ENCODE measurements at regions not wholly inside any gene's neighbourhood (a gene's known extent, or its start where the extent isn't known, plus 50 kb on each side); places are given as distances from the start of the nearest gene placed in this dataset.

GRCh38 chr6:88494401-88495140 lies 328.4 kb upstream of the CNR1 start (continued):
- TF ChIP-seq CUX1 (IDR thresholded peaks at IDR 0.05; ENCODE audit: insufficient replicate concordance, low read depth, low read length) = no peak
- 0 out of 2 replicates have a peak, but pooled peaks have one; percentile 19 for TF ChIP-seq ZBED1 (IDR thresholded peaks at IDR 0.05; ENCODE audit: borderline replicate concordance)
- no peak for TF ChIP-seq NFYA (IDR thresholded peaks at IDR 0.05; ENCODE audit: borderline replicate concordance, low read depth, low read length)
- peak; percentile 87 to 90 for TF ChIP-seq IKZF2 (IDR thresholded peaks at IDR 0.05)

GRCh38 chr6:88493717-88494116 lies 327.6 kb upstream of the CNR1 start:
- ATAC-seq = peak; percentile 76
- Histone ChIP-seq H2AFZ (ENCODE audit: control insufficient read depth, low read depth, low read length) (no peak overlapping the region; the same call in none of the 2 replicates), H3K9ac (ENCODE audit: control insufficient read depth, insufficient read depth, low read length) (peak overlapping the region; percentile 60), H3K27me3 (replicated peaks in 1 of 2; ENCODE audit: control insufficient read depth in 2 of 2, insufficient read depth in 2 of 2, low read length in 1 of 2) (no peaks in the 10 kb centered on the region), H3K36me3 (ENCODE audit: control insufficient read depth in 2 of 2, insufficient read depth in 2 of 2, low read length in 1 of 2) (no peaks in the 10 kb centered on the region), H3K79me2 (ENCODE audit: control insufficient read depth, insufficient read depth, low read length) (no peaks in the 10 kb centered on the region), H4K20me1 (ENCODE audit: control insufficient read depth, insufficient read depth) (no peaks in the 10 kb centered on the region), H3K27ac (ENCODE audit: control insufficient read depth, insufficient read depth) (peak overlapping the region; percentile 91), H3K4me1 (ENCODE audit: control insufficient read depth, insufficient read depth, low read length) (peaks cover 16% of the 10 kb centered on the region), H3K4me3 (no peak overlapping the region), H3K4me2 (ENCODE audit: control insufficient read depth, insufficient read depth) (peak overlapping the region; percentile 49; the same call in 1 of the 2 replicates), H3K9me3 (replicated peaks; ENCODE audit: control insufficient read depth, insufficient read depth, low read length) (peaks cover 18% of the 10 kb centered on the region)
- intact Hi-C loops (cut with micrococcal nuclease; ENCODE audit: unreplicated experiment) (loop anchor here (1.0 to 10.0 kb wide), 10 partner anchors 51 to 789 kb away; partner anchors contain the start of gene AKIRIN2), in situ Hi-C loops (cut with MboI) (no loop called here)
- WGBS (ENCODE audit: insufficient coverage, insufficient replicate concordance, low lambda C conversion rate, missing lambda C conversion rate) = 10% methylated on average over 2 of the region's 2 CpGs
- SMC1A ChIA-PET (ENCODE audit: uncharacterized antibody, unreplicated experiment) = interaction anchor here (0.6 to 7.9 kb wide), 45 partner anchors 9 to 1101 kb away, joined by 3 to 48 read pairs (median 5); partner anchors contain the start of gene CNR1
- peak; percentile 75 for DNase-seq (ENCODE audit: low read depth, low spot score)
- CTCF ChIA-PET = interaction anchor here (1.0 to 4.2 kb wide), 17 partner anchors 10 to 662 kb away, joined by 3 to 28 read pairs (median 6); no protein-coding TSS in a partner anchor
- FAIRE-seq = peak; percentile 52
- BruUV-seq (replicated peaks) = no TSS peak
- RAD21 ChIA-PET (ENCODE audit: unreplicated experiment) = interaction anchor here (0.6 to 5.2 kb wide), 28 partner anchors 18 to 695 kb away, joined by 3 to 56 read pairs (median 5); no protein-coding TSS in a partner anchor
- POLR2A ChIA-PET = interaction anchor here (0.5 to 2.3 kb wide), 6 partner anchors 147 to 329 kb away, joined by 3 to 15 read pairs (median 4); no protein-coding TSS in a partner anchor
- TF ChIP-seq IKZF2 (IDR thresholded peaks at IDR 0.05) = peak; percentile 75 to 84
- peak; percentile 99 for TF ChIP-seq MEF2B (IDR thresholded peaks at IDR 0.05; ENCODE audit: partially characterized antibody, poor library complexity, severe bottlenecking)
- TF ChIP-seq TCF12 (IDR thresholded peaks at IDR 0.05; ENCODE audit: low read depth, low read length) = peak; percentile 25; the same call in 1 of the 2 replicates
- peak; percentile 61; the same call in 1 of the 2 replicates for TF ChIP-seq JUNB (IDR thresholded peaks at IDR 0.05)
- TF ChIP-seq ZBED1 (IDR thresholded peaks at IDR 0.05; ENCODE audit: borderline replicate concordance) = peak; percentile 45; the same call in 1 of the 2 replicates
- TF ChIP-seq ATF7 (IDR thresholded peaks at IDR 0.05; ENCODE audit: low read depth) = peak; percentile 75
- TF ChIP-seq SMAD1 (IDR thresholded peaks at IDR 0.05; ENCODE audit: low read depth, partially characterized antibody) = peak; percentile 27
- peak; percentile 65 for TF ChIP-seq ZNF24 (IDR thresholded peaks at IDR 0.05)
- peak; percentile 65 for TF ChIP-seq CREM (IDR thresholded peaks at IDR 0.05; ENCODE audit: low read depth)
- peak; percentile 90 for TF ChIP-seq RUNX3 (IDR thresholded peaks at IDR 0.05; ENCODE audit: low read length)
- TF ChIP-seq RAD21 (IDR thresholded peaks at IDR 0.05; ENCODE audit: insufficient read depth, low read depth, low read length) = peak; percentile 8; the same call in 1 of the 2 replicates
